HFF-Myc (cell line): ENCODE measurements at regions not wholly inside any gene's neighbourhood (a gene's known extent, or its start where the extent isn't known, plus 50 kb on each side); places are given as distances from the start of the nearest gene placed in this dataset.

ENCODE experiments used
- DNase-seq: peaks from one replicate; pipeline ENCODE4 v3.0.0-alpha.2; 2011; ENCODE audit warnings: low read depth; ENCODE audit errors: extremely low read depth
- H3K4me3 ChIP-seq: replicated peaks from 2 replicates; pipeline ENCODE4 v1.5.1; 2011; ENCODE audit warnings: low read depth, mild to moderate bottlenecking, control low read depth, low read length
- TF ChIP-seq, protein P1 (sequence below): IDR thresholded peaks from 2 replicates; pipeline ENCODE4 v1.5.1; 2012; ENCODE audit warnings: mild to moderate bottlenecking, low read depth, low read length, control low read depth; ENCODE audit errors: missing control alignments

DNA sequence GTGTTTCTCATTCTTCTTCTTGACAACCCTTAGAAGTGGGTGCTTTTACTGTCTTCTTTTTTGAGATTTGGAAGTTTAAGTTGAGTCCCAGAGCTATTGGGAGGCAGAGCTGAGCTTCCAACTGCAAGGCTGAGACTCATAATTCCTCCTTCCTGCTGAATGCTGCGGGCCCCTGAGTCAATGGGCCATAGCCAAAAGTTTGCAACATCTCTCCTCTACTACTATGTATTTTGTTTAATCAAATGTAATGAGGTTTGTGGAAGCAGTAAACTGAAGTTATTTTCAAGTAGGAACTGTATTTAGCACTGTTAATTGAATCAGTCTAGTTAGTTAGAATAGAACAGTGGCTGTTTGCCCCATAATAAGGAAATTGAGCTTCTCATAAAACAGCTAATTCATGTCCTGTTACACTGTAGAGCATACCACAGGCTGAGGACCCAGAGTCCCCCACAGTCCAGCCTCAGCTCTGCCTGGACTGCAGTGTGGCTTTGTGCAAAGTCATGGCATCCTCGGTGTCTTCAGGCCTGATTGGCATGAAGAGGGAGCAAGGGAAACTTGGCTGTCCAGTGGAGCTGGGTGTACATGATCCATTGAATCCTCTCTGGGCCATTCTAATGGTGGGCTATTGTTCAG, 631.7 kb downstream of the VRK1 start:
- no peak for DNase-seq
- TF ChIP-seq, protein P1, sequence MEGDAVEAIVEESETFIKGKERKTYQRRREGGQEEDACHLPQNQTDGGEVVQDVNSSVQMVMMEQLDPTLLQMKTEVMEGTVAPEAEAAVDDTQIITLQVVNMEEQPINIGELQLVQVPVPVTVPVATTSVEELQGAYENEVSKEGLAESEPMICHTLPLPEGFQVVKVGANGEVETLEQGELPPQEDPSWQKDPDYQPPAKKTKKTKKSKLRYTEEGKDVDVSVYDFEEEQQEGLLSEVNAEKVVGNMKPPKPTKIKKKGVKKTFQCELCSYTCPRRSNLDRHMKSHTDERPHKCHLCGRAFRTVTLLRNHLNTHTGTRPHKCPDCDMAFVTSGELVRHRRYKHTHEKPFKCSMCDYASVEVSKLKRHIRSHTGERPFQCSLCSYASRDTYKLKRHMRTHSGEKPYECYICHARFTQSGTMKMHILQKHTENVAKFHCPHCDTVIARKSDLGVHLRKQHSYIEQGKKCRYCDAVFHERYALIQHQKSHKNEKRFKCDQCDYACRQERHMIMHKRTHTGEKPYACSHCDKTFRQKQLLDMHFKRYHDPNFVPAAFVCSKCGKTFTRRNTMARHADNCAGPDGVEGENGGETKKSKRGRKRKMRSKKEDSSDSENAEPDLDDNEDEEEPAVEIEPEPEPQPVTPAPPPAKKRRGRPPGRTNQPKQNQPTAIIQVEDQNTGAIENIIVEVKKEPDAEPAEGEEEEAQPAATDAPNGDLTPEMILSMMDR, result no peak

DNA sequence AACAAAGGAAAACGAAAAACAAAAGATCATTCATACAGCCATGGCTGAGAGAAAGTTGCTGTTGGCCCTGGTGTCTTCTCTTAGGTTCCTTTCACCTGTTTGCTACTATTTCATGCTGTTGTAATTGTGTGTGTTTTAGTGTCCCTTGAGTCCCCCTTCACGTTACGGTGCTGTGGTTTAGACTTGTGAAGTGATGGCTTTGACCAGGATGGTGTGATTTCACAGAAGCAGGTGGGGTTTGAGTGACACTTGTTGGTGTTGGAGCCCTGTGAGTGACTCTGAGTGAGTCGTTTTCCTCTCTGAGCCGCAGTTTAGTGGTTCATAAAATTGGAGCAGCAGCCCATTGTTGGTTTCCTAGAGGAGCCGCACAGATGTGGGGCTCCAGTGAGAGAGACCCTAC, 635.4 kb downstream of the VRK1 start:
- no peak for DNase-seq
- H3K4me3 ChIP-seq, result no peak overlapping the region
- TF ChIP-seq, protein P1, result no peak

More for the DNA sequence above, 631.7 kb downstream of the VRK1 start:
- no peak overlapping the region for H3K4me3 ChIP-seq

DNA sequence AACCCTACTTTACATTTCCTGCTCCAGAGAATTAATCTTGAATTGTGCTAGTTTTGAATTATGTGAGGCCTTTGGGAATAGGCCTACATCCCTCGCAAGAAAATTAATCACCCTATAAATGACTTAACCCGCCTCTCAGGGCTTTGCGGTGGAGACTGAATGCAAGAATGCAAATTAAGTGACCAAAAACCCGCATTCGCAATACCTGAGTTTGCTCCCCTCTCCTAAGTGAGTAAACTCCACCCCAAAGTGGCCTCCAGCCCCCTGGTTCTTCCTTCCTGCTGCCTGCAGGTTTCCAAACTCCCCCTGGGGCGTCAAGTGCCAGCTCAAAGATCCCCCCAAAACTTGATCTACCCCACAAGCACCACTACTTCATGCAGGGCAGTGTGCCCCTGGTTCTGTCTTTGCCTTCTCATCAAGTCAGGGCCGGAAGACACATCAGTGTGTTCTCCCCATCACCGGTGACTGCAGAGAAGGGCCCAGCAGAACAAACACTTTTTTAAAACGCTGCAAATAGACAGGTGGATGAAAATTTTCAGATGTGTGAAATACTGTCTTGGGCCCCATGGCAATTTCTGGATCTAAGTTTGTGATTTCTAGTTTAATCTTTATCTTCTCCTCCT, 644.7 kb downstream of the VRK1 start:
- TF ChIP-seq, protein P1, result no peak
- H3K4me3 ChIP-seq, result no peak overlapping the region
- no peak for DNase-seq

DNA sequence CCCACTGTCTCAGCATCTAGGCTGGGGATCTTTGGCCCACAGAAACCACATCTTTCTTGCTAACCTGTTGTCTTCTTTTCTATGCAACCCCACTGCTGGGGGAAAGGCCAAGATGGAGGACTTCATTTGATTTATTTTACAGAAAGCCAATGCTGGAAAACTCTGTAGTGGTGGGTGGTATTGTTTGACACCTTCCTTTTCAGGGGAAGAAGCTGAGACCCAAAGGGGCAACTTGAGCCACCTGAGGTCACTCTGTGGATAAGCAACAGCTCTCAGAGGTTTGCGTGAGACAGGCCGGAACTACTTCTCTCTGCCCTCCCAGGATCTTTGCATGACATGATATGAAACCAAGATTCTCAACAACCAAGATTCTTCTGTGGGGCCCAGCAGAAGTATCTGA, 645.2 kb downstream of the VRK1 start:
- no peak overlapping the region for H3K4me3 ChIP-seq
- TF ChIP-seq, protein P1, result no peak
- DNase-seq, result no peak

DNA sequence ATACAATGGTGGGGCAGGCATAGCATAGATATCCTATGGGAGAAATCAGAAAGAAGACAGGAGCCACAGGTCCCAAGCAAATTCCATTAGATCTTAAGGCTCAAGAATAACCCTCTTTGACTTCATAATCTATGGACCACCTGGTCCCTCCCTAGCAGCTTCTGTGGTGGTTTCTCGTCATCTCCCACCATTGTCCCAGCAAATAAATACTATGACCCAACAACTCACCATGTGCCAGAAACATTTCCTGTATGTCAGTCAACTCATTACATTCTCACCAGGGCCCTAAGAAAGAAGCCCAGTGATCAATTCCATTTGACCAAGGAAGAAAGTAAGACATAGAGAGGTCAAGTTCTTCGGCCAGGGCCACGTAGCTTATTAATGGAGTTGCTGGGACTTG, 646.2 kb downstream of the VRK1 start:
- TF ChIP-seq, protein P1, result no peak
- no peak for DNase-seq
- no peak overlapping the region for H3K4me3 ChIP-seq

DNA sequence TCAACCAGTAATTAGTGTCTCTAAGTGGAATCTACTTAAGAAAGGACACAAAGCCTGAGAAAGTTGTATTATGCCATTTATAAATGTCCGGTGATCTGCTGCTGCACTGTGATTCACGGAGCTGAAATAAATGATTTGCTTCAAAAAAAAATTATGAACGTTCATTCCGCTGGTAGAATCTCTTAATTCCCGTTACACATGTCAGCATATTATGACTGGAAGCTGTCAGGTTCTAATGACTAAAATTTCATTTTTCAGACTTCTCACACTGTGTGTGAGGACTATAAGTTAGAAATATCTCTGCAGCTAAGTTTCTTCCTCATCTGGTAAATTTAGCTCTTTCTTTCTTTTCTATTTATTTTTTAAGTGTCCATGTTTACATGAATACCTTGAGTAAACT, 647.1 kb downstream of the VRK1 start:
- TF ChIP-seq, protein P1, result no peak
- no peak for DNase-seq
- no peak overlapping the region for H3K4me3 ChIP-seq
